Calu3 (cell line): ENCODE measurements at regions not wholly inside any gene's neighbourhood (a gene's known extent, or its start where the extent isn't known, plus 50 kb on each side); places are given as distances from the start of the nearest gene placed in this dataset.

Source experiments
- BruUV-seq: library from RNA; stranded (reverse); fragments of 400-500 nt; replicated peaks from 2 replicates; lab custom pipeline; 2021; lab: Mats Ljungman, UMichigan
- CTCF ChIA-PET: fragments of 300-600 bp; sonication (Branson Sonifier 250); formaldehyde crosslinking; loops from one replicate; lab custom pipeline; 2022; ENCODE audit warnings: antibody characterized with exemption; lab: Charles Lee
- DNase-seq: peaks from one replicate; pipeline ENCODE4 v3.0.0; 2022
- H3K27ac Mint-ChIP-seq: one replicate; pipeline ENCODE4 v1.8.0; 2022; ENCODE audit warnings: mixed read lengths; ENCODE audit not compliant: unreplicated experiment
- H3K27me3 Mint-ChIP-seq: one replicate; pipeline ENCODE4 v1.8.0; 2022; ENCODE audit warnings: mixed read lengths; ENCODE audit not compliant: unreplicated experiment
- H3K36me3 Mint-ChIP-seq: one replicate; pipeline ENCODE4 v1.8.0; 2022; ENCODE audit warnings: mild to moderate bottlenecking, moderate library complexity, mixed read lengths; ENCODE audit not compliant: insufficient read depth, unreplicated experiment
- H3K4me1 Mint-ChIP-seq: one replicate; pipeline ENCODE4 v1.8.0; 2022; ENCODE audit warnings: mild to moderate bottlenecking, low read depth, mixed read lengths; ENCODE audit not compliant: unreplicated experiment
- H3K4me3 Mint-ChIP-seq: one replicate; pipeline ENCODE4 v1.8.0; 2022; ENCODE audit warnings: mild to moderate bottlenecking, low read depth, moderate library complexity, mixed read lengths; ENCODE audit not compliant: unreplicated experiment
- H3K9me3 Mint-ChIP-seq: one replicate; pipeline ENCODE4 v1.8.0; 2022; ENCODE audit warnings: low read depth, mixed read lengths; ENCODE audit not compliant: unreplicated experiment
- intact Hi-C: fragments of 100-400 bp; cut with micrococcal nuclease; formaldehyde crosslinking; loops from one replicate; pipeline ENCODE4 v1.10.0; 2022; ENCODE audit not compliant: unreplicated experiment
- TF ChIP-seq, protein P1 (sequence below): fragments of 200-600 bp; IDR thresholded peaks from one replicate; pipeline ENCODE4 v1.8.0; 2022; ENCODE audit warnings: antibody characterized with exemption; ENCODE audit not compliant: unreplicated experiment

DNA sequence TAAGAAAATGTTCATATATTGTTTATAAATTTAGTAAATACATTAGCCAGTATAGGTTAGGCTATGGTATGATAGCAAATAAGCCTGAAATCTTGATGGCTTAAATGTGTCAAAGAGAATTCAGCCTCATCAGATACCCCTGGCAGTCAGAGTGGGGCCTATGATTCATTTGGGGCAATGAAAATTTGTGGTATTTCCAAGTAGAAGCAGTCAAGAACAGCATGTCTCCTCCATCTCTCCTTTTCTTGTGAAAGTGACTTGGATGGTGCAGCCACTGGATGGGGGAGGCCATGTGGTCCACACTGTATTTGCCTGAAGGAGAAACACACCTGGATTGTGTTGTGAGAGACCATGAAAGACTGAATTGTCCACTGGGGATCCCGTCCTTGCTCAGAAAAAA lies 82.7 kb downstream of the DLEU7 start:
- intact Hi-C loops, result no loop called here
- no peak overlapping the region for H3K27ac Mint-ChIP-seq
- no peaks in the 10 kb centered on the region for H3K36me3 Mint-ChIP-seq
- peaks cover 12% of the 10 kb centered on the region for H3K27me3 Mint-ChIP-seq
- no peak overlapping the region for H3K4me3 Mint-ChIP-seq
- no TSS peak for BruUV-seq
- DNase-seq, result no peak
- H3K9me3 Mint-ChIP-seq, result no peaks in the 10 kb centered on the region
- no peaks in the 10 kb centered on the region for H3K4me1 Mint-ChIP-seq
- CTCF ChIA-PET, result no interaction called here
- TF ChIP-seq, protein P1, sequence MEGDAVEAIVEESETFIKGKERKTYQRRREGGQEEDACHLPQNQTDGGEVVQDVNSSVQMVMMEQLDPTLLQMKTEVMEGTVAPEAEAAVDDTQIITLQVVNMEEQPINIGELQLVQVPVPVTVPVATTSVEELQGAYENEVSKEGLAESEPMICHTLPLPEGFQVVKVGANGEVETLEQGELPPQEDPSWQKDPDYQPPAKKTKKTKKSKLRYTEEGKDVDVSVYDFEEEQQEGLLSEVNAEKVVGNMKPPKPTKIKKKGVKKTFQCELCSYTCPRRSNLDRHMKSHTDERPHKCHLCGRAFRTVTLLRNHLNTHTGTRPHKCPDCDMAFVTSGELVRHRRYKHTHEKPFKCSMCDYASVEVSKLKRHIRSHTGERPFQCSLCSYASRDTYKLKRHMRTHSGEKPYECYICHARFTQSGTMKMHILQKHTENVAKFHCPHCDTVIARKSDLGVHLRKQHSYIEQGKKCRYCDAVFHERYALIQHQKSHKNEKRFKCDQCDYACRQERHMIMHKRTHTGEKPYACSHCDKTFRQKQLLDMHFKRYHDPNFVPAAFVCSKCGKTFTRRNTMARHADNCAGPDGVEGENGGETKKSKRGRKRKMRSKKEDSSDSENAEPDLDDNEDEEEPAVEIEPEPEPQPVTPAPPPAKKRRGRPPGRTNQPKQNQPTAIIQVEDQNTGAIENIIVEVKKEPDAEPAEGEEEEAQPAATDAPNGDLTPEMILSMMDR, result no peak

DNA sequence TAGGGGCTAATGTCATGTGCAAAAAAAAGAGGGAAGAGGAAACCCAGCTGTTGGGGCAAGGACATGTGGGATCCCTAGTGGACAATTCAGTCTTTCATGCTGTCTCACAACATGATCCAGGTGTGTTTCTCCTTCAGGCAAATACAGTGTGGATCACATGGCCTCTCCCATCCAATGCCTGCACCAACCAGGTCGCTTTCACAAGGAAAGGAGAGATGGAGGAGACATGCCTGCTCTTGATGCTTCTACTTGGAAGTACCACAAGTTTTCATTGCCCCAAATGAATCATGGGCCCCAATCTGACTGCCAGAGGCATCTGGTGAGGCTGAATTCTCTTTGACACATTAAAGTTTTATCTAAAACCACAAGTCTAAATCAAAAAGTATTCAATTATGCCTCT lies 82.1 kb downstream of the DLEU7 start:
- peaks cover 16% of the 10 kb centered on the region for H3K27me3 Mint-ChIP-seq
- TF ChIP-seq, protein P1, result no peak
- DNase-seq, result no peak
- no peaks in the 10 kb centered on the region for H3K4me1 Mint-ChIP-seq
- intact Hi-C loops, result no loop called here
- no peaks in the 10 kb centered on the region for H3K9me3 Mint-ChIP-seq
- H3K36me3 Mint-ChIP-seq, result no peaks in the 10 kb centered on the region
- no peak overlapping the region for H3K4me3 Mint-ChIP-seq
- CTCF ChIA-PET, result no interaction called here
- BruUV-seq, result no TSS peak
- H3K27ac Mint-ChIP-seq, result no peak overlapping the region

DNA sequence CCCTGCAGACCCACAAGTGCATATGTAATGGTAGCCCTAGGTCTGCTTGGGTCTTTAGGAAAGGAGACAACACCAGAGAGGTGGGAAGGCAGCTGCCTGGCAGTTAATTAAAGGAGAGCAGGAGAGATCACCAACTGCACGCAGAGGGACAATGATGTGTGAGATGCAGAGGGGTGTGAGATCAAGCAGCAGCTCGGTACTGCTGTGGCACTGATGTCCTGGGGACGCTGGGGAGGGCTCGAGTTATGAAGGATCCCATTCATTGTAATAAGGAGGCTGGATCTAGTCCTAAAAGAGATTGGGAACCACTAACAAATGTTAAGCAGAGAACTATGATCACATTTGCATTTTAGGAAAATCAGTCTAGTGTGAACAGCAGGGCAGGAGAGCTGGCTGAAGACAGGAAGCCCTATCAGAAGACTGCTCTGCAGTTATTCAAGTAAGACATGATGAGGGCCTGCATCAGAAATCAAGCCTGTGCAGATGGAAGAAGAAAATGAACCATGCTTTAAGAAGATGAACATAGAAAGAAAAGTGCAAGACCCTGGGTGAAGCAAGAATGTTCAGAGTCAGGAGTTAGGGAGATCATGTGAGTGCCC lies 80.4 kb downstream of the DLEU7 start:
- BruUV-seq, result no TSS peak
- Mint-ChIP-seq H3K9me3 (no peaks in the 10 kb centered on the region), H3K27ac (no peak overlapping the region), H3K36me3 (no peaks in the 10 kb centered on the region), H3K4me1 (no peaks in the 10 kb centered on the region), H3K4me3 (no peak overlapping the region), H3K27me3 (peaks cover 16% of the 10 kb centered on the region)
- no peak for DNase-seq
- CTCF ChIA-PET, result no interaction called here
- intact Hi-C loops, result no loop called here
- TF ChIP-seq, protein P1, result no peak

DNA sequence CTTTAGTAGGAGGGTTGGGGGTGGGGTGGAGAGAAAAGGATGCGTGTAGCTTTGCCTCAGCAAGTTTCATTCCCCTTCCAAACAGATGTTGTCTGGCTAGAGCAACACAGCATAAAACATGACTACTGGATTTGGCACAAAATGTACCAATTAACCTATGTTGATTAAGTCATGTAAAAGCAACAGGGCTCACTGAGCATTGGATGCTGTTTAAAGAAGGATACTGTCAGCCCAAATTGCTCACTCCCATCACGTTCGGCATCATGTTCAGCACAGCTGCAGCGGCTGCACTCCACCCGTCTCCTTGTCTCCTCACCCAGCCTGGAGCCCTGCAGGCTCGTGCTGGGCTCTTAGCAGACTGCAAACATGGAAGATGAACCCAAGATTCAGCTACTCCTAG lies 77.5 kb downstream of the DLEU7 start:
- no TSS peak for BruUV-seq
- intact Hi-C loops, result no loop called here
- H3K27me3 Mint-ChIP-seq, result peaks cover 21% of the 10 kb centered on the region
- H3K9me3 Mint-ChIP-seq, result no peaks in the 10 kb centered on the region
- no peak for DNase-seq
- TF ChIP-seq, protein P1, result no peak
- H3K36me3 Mint-ChIP-seq, result no peaks in the 10 kb centered on the region
- H3K27ac Mint-ChIP-seq, result no peak overlapping the region
- H3K4me3 Mint-ChIP-seq, result no peak overlapping the region
- CTCF ChIA-PET, result no interaction called here
- H3K4me1 Mint-ChIP-seq, result no peaks in the 10 kb centered on the region
